WTC11 (cell line): ENCODE measurements at regions not wholly inside any gene's neighbourhood (a gene's known extent, or its start where the extent isn't known, plus 50 kb on each side); places are given as distances from the start of the nearest gene placed in this dataset.

Source experiments
- ATAC-seq: fragments of 200-7000 bp; cut with Tn5 transposase; 2 replicates; pipeline ENCODE4 v1.10.0; 2021; ENCODE audit warnings: mild to moderate bottlenecking, moderate library complexity
- CTCF ChIA-PET: fragments of 300-600 bp; sonication (Branson Sonifier 250); formaldehyde crosslinking; loops from one replicate; lab custom pipeline; 2021; ENCODE audit warnings: antibody characterized with exemption; lab: Charles Lee
- POLR2A ChIA-PET: fragments of 350-600 bp; sonication (Branson Sonifier 250); formaldehyde crosslinking; loops from one replicate; lab custom pipeline; 2021; ENCODE audit warnings: antibody characterized with exemption; lab: Charles Lee
- DNase-seq: peaks from one replicate; pipeline ENCODE4 v3.0.0; 2021; ENCODE audit warnings: low spot score
- H3K27ac Mint-ChIP-seq: 2 replicates; pipeline ENCODE4 v1.8.0; 2021; ENCODE audit warnings: mixed read lengths
- H3K27me3 Mint-ChIP-seq: 2 replicates; pipeline ENCODE4 v1.8.0; 2021; ENCODE audit warnings: low read depth, mild to moderate bottlenecking, moderate library complexity, mixed read lengths
- H3K36me3 Mint-ChIP-seq: 2 replicates; pipeline ENCODE4 v1.8.0; 2021; ENCODE audit warnings: mixed read lengths
- H3K4me1 Mint-ChIP-seq: 2 replicates; pipeline ENCODE4 v1.8.0; 2022; ENCODE audit warnings: mixed read lengths
- H3K4me3 Mint-ChIP-seq: 2 replicates; pipeline ENCODE4 v1.8.0; 2021; ENCODE audit warnings: mild to moderate bottlenecking, moderate library complexity, mixed read lengths
- H3K9me3 Mint-ChIP-seq: 2 replicates; pipeline ENCODE4 v1.8.0; 2021; ENCODE audit warnings: mixed read lengths
- CREM ChIP-seq: sonication (generic); formaldehyde crosslinking; IDR thresholded peaks from 2 replicates; pipeline ENCODE4 v1.8.1; 2022; ENCODE audit warnings: mild to moderate bottlenecking, missing genetic modification reagents, moderate library complexity
- EMX1 ChIP-seq: fragments of 250-450 bp; sonication (Bioruptor Pico); IDR thresholded peaks from 2 replicates; pipeline ENCODE4 v1.8.0; 2021; ENCODE audit warnings: mild to moderate bottlenecking
- ETV6 ChIP-seq: sonication (generic); formaldehyde crosslinking; IDR thresholded peaks from 2 replicates; pipeline ENCODE4 v1.8.1; 2022; ENCODE audit warnings: mild to moderate bottlenecking, missing genetic modification reagents
- NFYB ChIP-seq: sonication (generic); formaldehyde crosslinking; conservative IDR thresholded peaks from 2 replicates; pipeline ENCODE4 v1.8.0; 2022; ENCODE audit warnings: low read depth, missing genetic modification reagents
- NR1H2 ChIP-seq: sonication (generic); formaldehyde crosslinking; IDR thresholded peaks from 2 replicates; pipeline ENCODE4 v1.9.0; 2021; ENCODE audit warnings: mild to moderate bottlenecking, moderate library complexity, missing genetic modification reagents
- SMAD3 ChIP-seq: sonication (generic); formaldehyde crosslinking; IDR thresholded peaks from 2 replicates; pipeline ENCODE4 v1.8.0; 2022; ENCODE audit warnings: missing genetic modification reagents, mild to moderate bottlenecking, borderline replicate concordance
- TCF7 ChIP-seq: sonication (generic); formaldehyde crosslinking; IDR thresholded peaks from 2 replicates; pipeline ENCODE4 v1.8.0; 2022; ENCODE audit warnings: mild to moderate bottlenecking, low read depth, missing genetic modification reagents, moderate library complexity
- TP53 ChIP-seq: sonication (generic); formaldehyde crosslinking; IDR thresholded peaks from 2 replicates; pipeline ENCODE4 v1.8.1; 2023; ENCODE audit warnings: mild to moderate bottlenecking, missing genetic modification reagents
- ZNF671 ChIP-seq: fragments of 250-450 bp; sonication (Bioruptor Pico); IDR thresholded peaks from 2 replicates; pipeline ENCODE4 v1.8.0; 2021; ENCODE audit warnings: mild to moderate bottlenecking
- TF ChIP-seq, protein P1 (sequence below): sonication (generic); formaldehyde crosslinking; IDR thresholded peaks from 2 replicates; pipeline ENCODE4 v1.8.0; 2022; ENCODE audit warnings: mild to moderate bottlenecking, missing genetic modification reagents
- TF ChIP-seq, protein P2 (sequence below): sonication (generic); formaldehyde crosslinking; IDR thresholded peaks from 2 replicates; pipeline ENCODE4 v1.8.0; 2022; ENCODE audit warnings: mild to moderate bottlenecking, missing genetic modification reagents
- TF ChIP-seq, protein P3 (sequence below): sonication (generic); formaldehyde crosslinking; IDR thresholded peaks from 2 replicates; pipeline ENCODE4 v1.8.1; 2022; ENCODE audit warnings: low read depth, mild to moderate bottlenecking, moderate library complexity, missing genetic modification reagents, borderline replicate concordance
- TF ChIP-seq, protein P4 (sequence below): fragments of 250-450 bp; sonication (Bioruptor Pico); IDR thresholded peaks from 2 replicates; pipeline ENCODE4 v1.9.0; 2021; ENCODE audit warnings: moderate library complexity, mild to moderate bottlenecking, inconsistent platforms, borderline replicate concordance
- TF ChIP-seq, protein P5 (sequence below): sonication (generic); formaldehyde crosslinking; IDR thresholded peaks from 2 replicates; pipeline ENCODE4 v1.8.1; 2022; ENCODE audit warnings: mild to moderate bottlenecking, moderate library complexity, missing genetic modification reagents
- TF ChIP-seq, protein P6 (sequence below): sonication (generic); formaldehyde crosslinking; IDR thresholded peaks from 2 replicates; pipeline ENCODE4 v1.8.0; 2023; ENCODE audit warnings: mild to moderate bottlenecking, missing genetic modification reagents
- TF ChIP-seq, protein P7 (sequence below): sonication (generic); formaldehyde crosslinking; conservative IDR thresholded peaks from 2 replicates; pipeline ENCODE4 v1.8.1; 2022; ENCODE audit warnings: mild to moderate bottlenecking, missing genetic modification reagents
- TF ChIP-seq, protein P8 (sequence below): sonication (generic); formaldehyde crosslinking; IDR thresholded peaks from 2 replicates; pipeline ENCODE4 v1.8.0; 2022; ENCODE audit warnings: mild to moderate bottlenecking, missing genetic modification reagents

DNA sequence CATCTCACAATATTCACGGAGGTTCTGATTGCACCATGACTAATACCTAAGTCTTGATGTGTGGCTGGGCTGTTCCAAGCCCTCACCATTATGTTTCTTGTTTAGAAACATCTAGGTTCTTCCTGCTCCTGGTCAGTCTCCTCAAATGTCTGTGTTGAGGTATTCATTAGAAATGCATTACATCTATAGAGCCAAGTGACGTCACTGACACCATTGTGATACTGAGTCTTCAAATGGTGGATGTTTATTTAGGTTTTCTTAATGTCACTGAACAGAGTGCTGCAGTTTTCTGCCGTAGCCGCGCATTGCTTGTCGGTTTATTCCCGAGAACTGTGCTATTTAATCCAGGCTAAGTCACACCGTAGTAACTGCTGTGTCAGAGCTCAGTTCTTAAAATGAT, 142.4 kb upstream of the SPACA7 start:
- no peak for ATAC-seq
- Mint-ChIP-seq H3K27me3 (peaks cover 14% of the 10 kb centered on the region), H3K4me3 (no peak overlapping the region), H3K9me3 (peaks cover 16% of the 10 kb centered on the region), H3K4me1 (peaks cover 3% of the 10 kb centered on the region; the same call in 1 of the 2 replicates), H3K36me3 (peaks cover 7% of the 10 kb centered on the region), H3K27ac (no peak overlapping the region)
- ChIA-PET CTCF (no interaction called here), POLR2A (no interaction called here)
- no peak for TF ChIP-seq TCF7 (CRISPR knock-in tag)
- TF ChIP-seq, protein P1, sequence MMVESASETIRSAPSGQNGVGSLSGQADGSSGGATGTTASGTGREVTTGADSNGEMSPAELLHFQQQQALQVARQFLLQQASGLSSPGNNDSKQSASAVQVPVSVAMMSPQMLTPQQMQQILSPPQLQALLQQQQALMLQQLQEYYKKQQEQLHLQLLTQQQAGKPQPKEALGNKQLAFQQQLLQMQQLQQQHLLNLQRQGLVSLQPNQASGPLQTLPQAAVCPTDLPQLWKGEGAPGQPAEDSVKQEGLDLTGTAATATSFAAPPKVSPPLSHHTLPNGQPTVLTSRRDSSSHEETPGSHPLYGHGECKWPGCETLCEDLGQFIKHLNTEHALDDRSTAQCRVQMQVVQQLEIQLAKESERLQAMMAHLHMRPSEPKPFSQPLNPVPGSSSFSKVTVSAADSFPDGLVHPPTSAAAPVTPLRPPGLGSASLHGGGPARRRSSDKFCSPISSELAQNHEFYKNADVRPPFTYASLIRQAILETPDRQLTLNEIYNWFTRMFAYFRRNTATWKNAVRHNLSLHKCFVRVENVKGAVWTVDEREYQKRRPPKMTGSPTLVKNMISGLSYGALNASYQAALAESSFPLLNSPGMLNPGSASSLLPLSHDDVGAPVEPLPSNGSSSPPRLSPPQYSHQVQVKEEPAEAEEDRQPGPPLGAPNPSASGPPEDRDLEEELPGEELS (CRISPR knock-in tag), result no peak
- TF ChIP-seq, protein P2, sequence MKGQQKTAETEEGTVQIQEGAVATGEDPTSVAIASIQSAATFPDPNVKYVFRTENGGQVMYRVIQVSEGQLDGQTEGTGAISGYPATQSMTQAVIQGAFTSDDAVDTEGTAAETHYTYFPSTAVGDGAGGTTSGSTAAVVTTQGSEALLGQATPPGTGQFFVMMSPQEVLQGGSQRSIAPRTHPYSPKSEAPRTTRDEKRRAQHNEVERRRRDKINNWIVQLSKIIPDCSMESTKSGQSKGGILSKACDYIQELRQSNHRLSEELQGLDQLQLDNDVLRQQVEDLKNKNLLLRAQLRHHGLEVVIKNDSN (CRISPR knock-in tag), result no peak
- TF ChIP-seq, protein P3, sequence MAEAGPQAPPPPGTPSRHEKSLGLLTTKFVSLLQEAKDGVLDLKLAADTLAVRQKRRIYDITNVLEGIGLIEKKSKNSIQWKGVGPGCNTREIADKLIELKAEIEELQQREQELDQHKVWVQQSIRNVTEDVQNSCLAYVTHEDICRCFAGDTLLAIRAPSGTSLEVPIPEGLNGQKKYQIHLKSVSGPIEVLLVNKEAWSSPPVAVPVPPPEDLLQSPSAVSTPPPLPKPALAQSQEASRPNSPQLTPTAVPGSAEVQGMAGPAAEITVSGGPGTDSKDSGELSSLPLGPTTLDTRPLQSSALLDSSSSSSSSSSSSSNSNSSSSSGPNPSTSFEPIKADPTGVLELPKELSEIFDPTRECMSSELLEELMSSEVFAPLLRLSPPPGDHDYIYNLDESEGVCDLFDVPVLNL (CRISPR knock-in tag), result no peak
- no peak for TF ChIP-seq TP53
- TF ChIP-seq NFYB (CRISPR knock-in tag), result no peak
- TF ChIP-seq EMX1 (CRISPR knock-in tag), result no peak
- no peak for TF ChIP-seq ETV6 (CRISPR knock-in tag)
- no peak for TF ChIP-seq CREM
- no peak for TF ChIP-seq ZNF671 (CRISPR knock-in tag)
- TF ChIP-seq SMAD3 (CRISPR knock-in tag), result no peak
- TF ChIP-seq, protein P4, sequence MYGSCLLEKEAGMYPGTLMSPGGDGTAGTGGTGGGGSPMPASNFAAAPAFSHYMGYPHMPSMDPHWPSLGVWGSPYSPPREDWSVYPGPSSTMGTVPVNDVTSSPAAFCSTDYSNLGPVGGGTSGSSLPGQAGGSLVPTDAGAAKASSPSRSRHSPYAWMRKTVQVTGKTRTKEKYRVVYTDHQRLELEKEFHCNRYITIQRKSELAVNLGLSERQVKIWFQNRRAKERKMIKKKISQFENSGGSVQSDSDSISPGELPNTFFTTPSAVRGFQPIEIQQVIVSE (CRISPR knock-in tag), result no peak
- no peak for DNase-seq

DNA sequence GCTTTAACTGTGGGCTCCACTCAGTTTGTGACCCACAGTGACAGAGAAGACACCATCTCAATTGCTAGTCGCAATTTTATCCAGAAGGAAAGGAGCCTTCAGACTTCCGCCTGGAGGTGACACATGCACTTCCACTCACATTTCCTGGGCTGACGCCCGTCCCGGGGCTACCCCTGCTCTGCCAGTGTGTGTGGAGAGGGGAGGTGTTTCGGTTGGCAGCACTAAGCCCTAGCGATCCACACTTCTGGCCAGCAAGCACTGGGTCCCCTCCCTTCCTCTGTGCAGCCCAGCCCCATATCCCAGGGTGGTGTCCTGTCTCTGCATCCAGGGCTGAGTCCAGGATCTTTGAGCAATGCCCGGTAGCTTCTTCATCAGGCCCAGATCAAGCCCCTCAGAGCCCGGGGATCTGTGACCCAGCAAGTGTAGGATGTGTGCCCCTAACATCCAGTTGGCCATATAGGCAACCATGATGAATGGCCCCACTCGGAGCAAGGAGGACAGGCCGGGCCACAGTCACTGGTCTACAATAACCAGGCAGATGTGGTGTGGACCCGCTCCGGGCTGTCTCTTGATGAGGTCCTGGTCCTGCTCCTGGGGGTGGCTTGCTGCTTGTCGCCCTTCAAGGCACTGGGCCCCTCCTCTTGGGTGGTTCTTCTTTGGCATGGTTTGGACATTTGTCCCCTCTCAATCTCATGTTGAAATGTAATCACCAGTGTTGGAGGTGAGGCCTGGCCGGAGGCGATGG, 141.9 kb upstream of the SPACA7 start:
- Mint-ChIP-seq H3K27ac (no peak overlapping the region), H3K27me3 (peaks cover 14% of the 10 kb centered on the region)
- no peak for ATAC-seq

DNA sequence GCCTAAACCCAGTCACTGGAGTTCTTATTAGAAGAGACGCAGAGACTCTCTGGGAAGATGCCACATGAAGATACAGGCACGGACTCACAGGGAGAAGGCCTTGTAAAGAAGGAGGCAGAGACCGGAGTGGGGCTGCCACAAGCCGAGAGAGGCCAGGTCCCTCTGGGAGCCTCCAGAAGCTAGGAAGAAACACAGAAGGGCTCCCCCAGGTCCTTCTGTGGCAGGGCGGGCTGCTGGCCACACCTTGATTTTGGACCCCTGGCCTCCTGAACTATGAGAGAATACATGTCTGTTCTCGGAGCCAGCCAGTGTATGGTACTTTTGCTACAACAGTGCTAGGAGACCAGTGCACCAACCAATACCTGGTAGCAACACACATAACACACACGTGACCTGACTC, 140.1 kb upstream of the SPACA7 start:
- ChIA-PET CTCF (no interaction called here), POLR2A (no interaction called here)
- H3K27ac Mint-ChIP-seq, result no peak overlapping the region
- peaks cover 13% of the 10 kb centered on the region for H3K36me3 Mint-ChIP-seq
- DNase-seq (no peak), ATAC-seq (no peak)
- H3K4me1 Mint-ChIP-seq, result no peaks in the 10 kb centered on the region
- no peak overlapping the region for H3K4me3 Mint-ChIP-seq
- peaks cover 7% of the 10 kb centered on the region for H3K27me3 Mint-ChIP-seq
- H3K9me3 Mint-ChIP-seq, result peaks cover 27% of the 10 kb centered on the region
- TF ChIP-seq NR1H2 (CRISPR knock-in tag) (no peak), ETV6 (CRISPR knock-in tag) (no peak)
- TF ChIP-seq, protein P5, sequence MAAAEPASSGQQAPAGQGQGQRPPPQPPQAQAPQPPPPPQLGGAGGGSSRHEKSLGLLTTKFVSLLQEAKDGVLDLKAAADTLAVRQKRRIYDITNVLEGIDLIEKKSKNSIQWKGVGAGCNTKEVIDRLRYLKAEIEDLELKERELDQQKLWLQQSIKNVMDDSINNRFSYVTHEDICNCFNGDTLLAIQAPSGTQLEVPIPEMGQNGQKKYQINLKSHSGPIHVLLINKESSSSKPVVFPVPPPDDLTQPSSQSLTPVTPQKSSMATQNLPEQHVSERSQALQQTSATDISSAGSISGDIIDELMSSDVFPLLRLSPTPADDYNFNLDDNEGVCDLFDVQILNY (CRISPR knock-in tag), result no peak
- TF ChIP-seq, protein P6, sequence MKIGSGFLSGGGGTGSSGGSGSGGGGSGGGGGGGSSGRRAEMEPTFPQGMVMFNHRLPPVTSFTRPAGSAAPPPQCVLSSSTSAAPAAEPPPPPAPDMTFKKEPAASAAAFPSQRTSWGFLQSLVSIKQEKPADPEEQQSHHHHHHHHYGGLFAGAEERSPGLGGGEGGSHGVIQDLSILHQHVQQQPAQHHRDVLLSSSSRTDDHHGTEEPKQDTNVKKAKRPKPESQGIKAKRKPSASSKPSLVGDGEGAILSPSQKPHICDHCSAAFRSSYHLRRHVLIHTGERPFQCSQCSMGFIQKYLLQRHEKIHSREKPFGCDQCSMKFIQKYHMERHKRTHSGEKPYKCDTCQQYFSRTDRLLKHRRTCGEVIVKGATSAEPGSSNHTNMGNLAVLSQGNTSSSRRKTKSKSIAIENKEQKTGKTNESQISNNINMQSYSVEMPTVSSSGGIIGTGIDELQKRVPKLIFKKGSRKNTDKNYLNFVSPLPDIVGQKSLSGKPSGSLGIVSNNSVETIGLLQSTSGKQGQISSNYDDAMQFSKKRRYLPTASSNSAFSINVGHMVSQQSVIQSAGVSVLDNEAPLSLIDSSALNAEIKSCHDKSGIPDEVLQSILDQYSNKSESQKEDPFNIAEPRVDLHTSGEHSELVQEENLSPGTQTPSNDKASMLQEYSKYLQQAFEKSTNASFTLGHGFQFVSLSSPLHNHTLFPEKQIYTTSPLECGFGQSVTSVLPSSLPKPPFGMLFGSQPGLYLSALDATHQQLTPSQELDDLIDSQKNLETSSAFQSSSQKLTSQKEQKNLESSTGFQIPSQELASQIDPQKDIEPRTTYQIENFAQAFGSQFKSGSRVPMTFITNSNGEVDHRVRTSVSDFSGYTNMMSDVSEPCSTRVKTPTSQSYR, result no peak
- TF ChIP-seq, protein P7, sequence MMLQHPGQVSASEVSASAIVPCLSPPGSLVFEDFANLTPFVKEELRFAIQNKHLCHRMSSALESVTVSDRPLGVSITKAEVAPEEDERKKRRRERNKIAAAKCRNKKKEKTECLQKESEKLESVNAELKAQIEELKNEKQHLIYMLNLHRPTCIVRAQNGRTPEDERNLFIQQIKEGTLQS, result no peak

More for the DNA sequence above, 141.9 kb upstream of the SPACA7 start:
- H3K36me3 Mint-ChIP-seq, result peaks cover 8% of the 10 kb centered on the region
- TF ChIP-seq, protein P8, sequence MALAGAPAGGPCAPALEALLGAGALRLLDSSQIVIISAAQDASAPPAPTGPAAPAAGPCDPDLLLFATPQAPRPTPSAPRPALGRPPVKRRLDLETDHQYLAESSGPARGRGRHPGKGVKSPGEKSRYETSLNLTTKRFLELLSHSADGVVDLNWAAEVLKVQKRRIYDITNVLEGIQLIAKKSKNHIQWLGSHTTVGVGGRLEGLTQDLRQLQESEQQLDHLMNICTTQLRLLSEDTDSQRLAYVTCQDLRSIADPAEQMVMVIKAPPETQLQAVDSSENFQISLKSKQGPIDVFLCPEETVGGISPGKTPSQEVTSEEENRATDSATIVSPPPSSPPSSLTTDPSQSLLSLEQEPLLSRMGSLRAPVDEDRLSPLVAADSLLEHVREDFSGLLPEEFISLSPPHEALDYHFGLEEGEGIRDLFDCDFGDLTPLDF (CRISPR knock-in tag), result no peak
- no peak for DNase-seq
- peaks cover 3% of the 10 kb centered on the region; the same call in 1 of the 2 replicates for H3K4me1 Mint-ChIP-seq
- ChIA-PET CTCF (no interaction called here), POLR2A (no interaction called here)
- H3K9me3 Mint-ChIP-seq, result peaks cover 19% of the 10 kb centered on the region
- no peak overlapping the region for H3K4me3 Mint-ChIP-seq
